ENCODE measurements at regions not wholly inside any gene's neighbourhood (a gene's known extent, or its start where the extent isn't known, plus 50 kb on each side); places are given as distances from the start of the nearest gene placed in this dataset.
A peak's percentile ranks its signal among the peaks of the same experiment; 100 is the strongest.
"Not testable (repeated sequence)": the region's sequence is repeated elsewhere in the genome, so short reads cannot be mapped to it uniquely, and the experiment has no call there.

DNA sequence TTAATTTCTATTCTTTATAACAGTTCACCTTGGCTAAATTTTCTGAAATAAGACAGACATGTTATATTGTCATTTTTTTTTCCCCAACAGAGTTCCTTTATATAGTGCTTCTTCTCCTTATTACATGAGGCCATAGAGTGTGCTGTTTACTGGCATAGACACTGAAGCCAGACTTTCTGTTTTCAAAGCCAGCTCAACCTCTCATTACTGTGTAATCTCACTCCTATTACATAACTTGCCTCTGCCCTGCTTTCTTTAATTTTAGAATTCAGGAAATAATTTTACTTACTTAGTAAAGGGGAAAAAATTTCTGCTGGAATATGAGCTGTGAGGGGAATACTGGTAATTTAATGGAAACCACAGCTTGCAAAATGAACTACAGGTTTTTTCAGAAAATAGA lies 1380.4 kb downstream of the SLITRK1 start:
- TF ChIP-seq, protein P1, sequence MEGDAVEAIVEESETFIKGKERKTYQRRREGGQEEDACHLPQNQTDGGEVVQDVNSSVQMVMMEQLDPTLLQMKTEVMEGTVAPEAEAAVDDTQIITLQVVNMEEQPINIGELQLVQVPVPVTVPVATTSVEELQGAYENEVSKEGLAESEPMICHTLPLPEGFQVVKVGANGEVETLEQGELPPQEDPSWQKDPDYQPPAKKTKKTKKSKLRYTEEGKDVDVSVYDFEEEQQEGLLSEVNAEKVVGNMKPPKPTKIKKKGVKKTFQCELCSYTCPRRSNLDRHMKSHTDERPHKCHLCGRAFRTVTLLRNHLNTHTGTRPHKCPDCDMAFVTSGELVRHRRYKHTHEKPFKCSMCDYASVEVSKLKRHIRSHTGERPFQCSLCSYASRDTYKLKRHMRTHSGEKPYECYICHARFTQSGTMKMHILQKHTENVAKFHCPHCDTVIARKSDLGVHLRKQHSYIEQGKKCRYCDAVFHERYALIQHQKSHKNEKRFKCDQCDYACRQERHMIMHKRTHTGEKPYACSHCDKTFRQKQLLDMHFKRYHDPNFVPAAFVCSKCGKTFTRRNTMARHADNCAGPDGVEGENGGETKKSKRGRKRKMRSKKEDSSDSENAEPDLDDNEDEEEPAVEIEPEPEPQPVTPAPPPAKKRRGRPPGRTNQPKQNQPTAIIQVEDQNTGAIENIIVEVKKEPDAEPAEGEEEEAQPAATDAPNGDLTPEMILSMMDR (IDR thresholded peaks at IDR 0.05; ENCODE audit: extremely low read depth, insufficient read depth, missing control alignments), result no peak
- in situ Hi-C loops (cut with MboI; ENCODE audit: low pct_unique_long_range_greater_than_20kb, low sequenced_read_pairs, unreplicated experiment), result no loop called here
- DNase-seq (ENCODE audit: low spot score), result no peak

- in situ Hi-C loops (cut with MboI; ENCODE audit: low pct_unique_long_range_greater_than_20kb, low sequenced_read_pairs, unreplicated experiment), result no loop called here
- TF ChIP-seq, protein P1 (IDR thresholded peaks at IDR 0.05; ENCODE audit: extremely low read depth, insufficient read depth, missing control alignments), result peak; percentile 38
- no peak for DNase-seq (ENCODE audit: low spot score)
Measured at GRCh38 chr13:82480415-82480814, 1401.9 kb downstream of the SLITRK1 start.

DNA sequence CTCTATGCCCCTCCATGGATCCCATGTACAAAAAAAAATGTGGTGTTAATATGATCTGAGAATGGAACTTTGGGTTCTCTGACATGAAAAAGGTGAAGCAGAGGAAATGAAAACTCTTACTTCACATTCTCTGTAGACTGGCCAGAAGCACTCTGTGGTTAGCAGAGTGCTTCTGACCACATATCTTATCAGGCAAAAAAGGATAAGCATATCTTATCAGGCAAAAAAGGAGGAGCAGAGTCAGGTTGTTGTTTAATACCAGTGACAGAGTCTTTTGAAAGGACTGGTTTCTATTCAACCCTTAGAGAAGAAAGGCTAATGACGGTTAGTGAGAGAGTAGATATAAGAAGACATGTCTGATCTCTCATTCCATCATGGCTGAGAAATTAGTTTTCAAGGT lies 1404.8 kb downstream of the SLITRK1 start:
- in situ Hi-C loops (cut with MboI; ENCODE audit: low pct_unique_long_range_greater_than_20kb, low sequenced_read_pairs, unreplicated experiment), result no loop called here
- DNase-seq (ENCODE audit: low spot score), result no peak
- TF ChIP-seq, protein P1 (IDR thresholded peaks at IDR 0.05; ENCODE audit: extremely low read depth, insufficient read depth, missing control alignments), result no peak

- no peak for DNase-seq (ENCODE audit: low spot score)
- TF ChIP-seq, protein P1 (IDR thresholded peaks at IDR 0.05; ENCODE audit: extremely low read depth, insufficient read depth, missing control alignments), result no peak
- in situ Hi-C loops (cut with MboI; ENCODE audit: low pct_unique_long_range_greater_than_20kb, low sequenced_read_pairs, unreplicated experiment), result no loop called here
Measured at GRCh38 chr13:82467626-82468025, 1414.6 kb downstream of the SLITRK1 start.

- DNase-seq (ENCODE audit: low spot score); in situ Hi-C loops (cut with MboI; ENCODE audit: low pct_unique_long_range_greater_than_20kb, low sequenced_read_pairs, unreplicated experiment): not testable (repeated sequence)
Measured at GRCh38 chr13:82459575-82459974, 1422.7 kb downstream of the SLITRK1 start.

GRCh38 chr13:82458169-82458568 lies 1424.1 kb downstream of the SLITRK1 start:
- in situ Hi-C loops (cut with MboI; ENCODE audit: low pct_unique_long_range_greater_than_20kb, low sequenced_read_pairs, unreplicated experiment), result no loop called here
- TF ChIP-seq, protein P1 (IDR thresholded peaks at IDR 0.05; ENCODE audit: extremely low read depth, insufficient read depth, missing control alignments), result no peak
- DNase-seq (ENCODE audit: low spot score), result no peak

GRCh38 chr13:82457548-82457947 lies 1424.7 kb downstream of the SLITRK1 start:
- DNase-seq (ENCODE audit: low spot score); in situ Hi-C loops (cut with MboI; ENCODE audit: low pct_unique_long_range_greater_than_20kb, low sequenced_read_pairs, unreplicated experiment): not testable (repeated sequence)

- TF ChIP-seq, protein P1 (IDR thresholded peaks at IDR 0.05; ENCODE audit: extremely low read depth, insufficient read depth, missing control alignments), result no peak
- in situ Hi-C loops (cut with MboI; ENCODE audit: low pct_unique_long_range_greater_than_20kb, low sequenced_read_pairs, unreplicated experiment), result no loop called here
- DNase-seq (ENCODE audit: low spot score), result no peak
Measured at GRCh38 chr13:82447416-82448077, 1434.7 kb downstream of the SLITRK1 start.
